AG10803 (cell line): ENCODE measurements at regions not wholly inside any gene's neighbourhood (a gene's known extent, or its start where the extent isn't known, plus 50 kb on each side); places are given as distances from the start of the nearest gene placed in this dataset.
"Not testable (repeated sequence)": the region's sequence is repeated elsewhere in the genome, so short reads cannot be mapped to it uniquely, and the experiment has no call there.

ENCODE experiments used
- DNase-seq: peaks from one replicate; pipeline ENCODE4 v3.0.0; 2010; ENCODE audit warnings: low read depth
- H3K4me3 ChIP-seq: 2 replicates; pipeline ENCODE4 v1.5.1; 2011; ENCODE audit warnings: mild to moderate bottlenecking, low read length, control low read depth
- CTCF ChIP-seq: conservative IDR thresholded peaks from 2 replicates; pipeline ENCODE4 v1.5.1; 2011; ENCODE audit warnings: mild to moderate bottlenecking, low read length, control low read depth, inconsistent platforms

- no peak for TF ChIP-seq CTCF
- no peak overlapping the region for H3K4me3 ChIP-seq
- no peak for DNase-seq
Observed at GRCh38 chr6:20263059-20263458, 50.8 kb upstream of the MBOAT1 start.

GRCh38 chr6:20265842-20266241 lies 53.6 kb upstream of the MBOAT1 start:
- no peak for TF ChIP-seq CTCF
- no peak overlapping the region for H3K4me3 ChIP-seq
- DNase-seq = no peak

- no peak for TF ChIP-seq CTCF
- no peak for DNase-seq
- H3K4me3 ChIP-seq = no peak overlapping the region
Observed at GRCh38 chr6:20266851-20267608, 54.8 kb upstream of the MBOAT1 start.

- no peak for DNase-seq
- TF ChIP-seq CTCF = no peak
- no peak overlapping the region for H3K4me3 ChIP-seq
Observed at GRCh38 chr6:20269181-20269580, 56.9 kb upstream of the MBOAT1 start.

GRCh38 chr6:20271818-20272217 lies 59.5 kb upstream of the MBOAT1 start:
- no peak overlapping the region for H3K4me3 ChIP-seq
- no peak for TF ChIP-seq CTCF
- no peak for DNase-seq

- DNase-seq = no peak
- H3K4me3 ChIP-seq = no peak overlapping the region
- no peak for TF ChIP-seq CTCF
Observed at GRCh38 chr6:20274137-20274536, 61.9 kb upstream of the MBOAT1 start.

GRCh38 chr6:20275837-20276236 lies 63.6 kb upstream of the MBOAT1 start:
- not testable (repeated sequence) for DNase-seq, H3K4me3 ChIP-seq

GRCh38 chr6:20277724-20278123 lies 65.5 kb upstream of the MBOAT1 start:
- not testable (repeated sequence) for DNase-seq, H3K4me3 ChIP-seq
